Astrocyte (in vitro differentiated cells and primary cell): ENCODE measurements at regions not wholly inside any gene's neighbourhood (a gene's known extent, or its start where the extent isn't known, plus 50 kb on each side); places are given as distances from the start of the nearest gene placed in this dataset.

Source experiments
- DNase-seq: peaks from one replicate; pipeline ENCODE4 v3.0.0-alpha.2; 2010; ENCODE audit warnings: low read depth
- FAIRE-seq: peaks from 2 replicates; lab custom pipeline; 2011; peaks lifted over from hg19 to GRCh38; lab: Jason Lieb, UNC
- H2AFZ ChIP-seq: 2 replicates; pipeline ENCODE4 v1.6.0; 2012; ENCODE audit warnings: low read depth, low read length, inconsistent platforms
- H3K27ac ChIP-seq: 2 replicates; pipeline ENCODE4 v1.5.1; 2011; ENCODE audit warnings: low read depth, low read length, inconsistent platforms
- H3K27me3 ChIP-seq: 2 replicates; pipeline ENCODE4 v1.6.0; 2011; ENCODE audit warnings: low read length, inconsistent platforms; ENCODE audit not compliant: insufficient read depth
- H3K36me3 ChIP-seq: 2 replicates; pipeline ENCODE4 v1.5.1; 2011; ENCODE audit warnings: low read length, inconsistent platforms; ENCODE audit not compliant: insufficient read depth
- H3K4me1 ChIP-seq: 2 replicates; pipeline ENCODE4 v1.5.1; 2011; ENCODE audit warnings: low read length, inconsistent platforms; ENCODE audit not compliant: insufficient read depth
- H3K4me2 ChIP-seq: 2 replicates; pipeline ENCODE4 v1.6.0; 2012; ENCODE audit warnings: low read length, inconsistent platforms
- H3K4me3 ChIP-seq: 2 replicates; pipeline ENCODE4 v1.5.1; 2011; ENCODE audit warnings: low read depth, mild to moderate bottlenecking, low read length, inconsistent platforms; ENCODE audit not compliant: insufficient read depth
- H3K79me2 ChIP-seq: 2 replicates; pipeline ENCODE4 v1.6.0; 2012; ENCODE audit warnings: mild to moderate bottlenecking, low read length, inconsistent platforms; ENCODE audit not compliant: insufficient read depth
- H3K9ac ChIP-seq: 2 replicates; pipeline ENCODE4 v1.6.0; 2012; ENCODE audit warnings: mild to moderate bottlenecking, low read length, inconsistent platforms
- H3K9me3 ChIP-seq: 2 replicates; pipeline ENCODE4 v1.5.1; 2012; ENCODE audit warnings: low read depth, mild to moderate bottlenecking, low read length, inconsistent platforms; ENCODE audit not compliant: insufficient read depth
- H4K20me1 ChIP-seq: 2 replicates; pipeline ENCODE4 v1.6.0; 2012; ENCODE audit warnings: low read length, inconsistent platforms; ENCODE audit not compliant: insufficient read depth
- H3K27ac Mint-ChIP-seq: one replicate; pipeline ENCODE4 v1.8.0; 2021; ENCODE audit warnings: mild to moderate bottlenecking, mixed read lengths; ENCODE audit not compliant: unreplicated experiment
- H3K27me3 Mint-ChIP-seq: one replicate; pipeline ENCODE4 v1.8.0; 2021; ENCODE audit warnings: low read depth, mixed read lengths; ENCODE audit not compliant: unreplicated experiment
- H3K36me3 Mint-ChIP-seq: one replicate; pipeline ENCODE4 v1.8.0; 2021; ENCODE audit warnings: low read depth, mixed read lengths; ENCODE audit not compliant: unreplicated experiment
- H3K4me1 Mint-ChIP-seq: one replicate; pipeline ENCODE4 v1.8.0; 2021; ENCODE audit warnings: low read depth, mixed read lengths; ENCODE audit not compliant: unreplicated experiment
- H3K4me3 Mint-ChIP-seq: one replicate; pipeline ENCODE4 v1.8.0; 2021; ENCODE audit warnings: mild to moderate bottlenecking, moderate library complexity, mixed read lengths; ENCODE audit not compliant: unreplicated experiment
- H3K9me3 Mint-ChIP-seq: one replicate; pipeline ENCODE4 v1.8.0; 2021; ENCODE audit warnings: mild to moderate bottlenecking, mixed read lengths; ENCODE audit not compliant: unreplicated experiment
- CTCF ChIP-seq: IDR thresholded peaks from 2 replicates; pipeline ENCODE4 v1.5.1; 2011; ENCODE audit warnings: low read depth, mild to moderate bottlenecking, inconsistent platforms, low read length, moderate library complexity; ENCODE audit not compliant: insufficient read depth
- EZH2 ChIP-seq: IDR thresholded peaks from 2 replicates; pipeline ENCODE4 v1.6.1; 2012; ENCODE audit warnings: mild to moderate bottlenecking, low read length, inconsistent platforms; ENCODE audit not compliant: insufficient read depth

- H3K79me2 ChIP-seq = no peaks in the 10 kb centered on the region
- H3K9ac ChIP-seq = no peak overlapping the region
- no peak overlapping the region for H3K4me3 ChIP-seq
- peaks cover 16% of the 10 kb centered on the region for H3K27me3 ChIP-seq
- H2AFZ ChIP-seq = no peak overlapping the region
- FAIRE-seq (no peak), DNase-seq (no peak)
- Mint-ChIP-seq H3K4me1 (peaks cover 7% of the 10 kb centered on the region), H3K4me3 (no peak overlapping the region), H3K27me3 (peaks cover 48% of the 10 kb centered on the region), H3K36me3 (no peaks in the 10 kb centered on the region), H3K9me3 (no peaks in the 10 kb centered on the region), H3K27ac (no peak overlapping the region)
- no peaks in the 10 kb centered on the region for H3K36me3 ChIP-seq
- H3K27ac ChIP-seq = no peak overlapping the region
- H3K4me2 ChIP-seq = no peak overlapping the region
- no peaks in the 10 kb centered on the region for H3K4me1 ChIP-seq
- TF ChIP-seq CTCF (no peak), EZH2 (no peak)
- H3K9me3 ChIP-seq = no peaks in the 10 kb centered on the region
- H4K20me1 ChIP-seq = no peaks in the 10 kb centered on the region
These were observed 109.5 kb upstream of the PMEPA1 start for GRCh38 chr20:57819291-57819690.

GRCh38 chr20:57818418-57819181, 108.8 kb upstream of the PMEPA1 start:
- no peaks in the 10 kb centered on the region for H3K79me2 ChIP-seq
- H3K36me3 Mint-ChIP-seq = no peaks in the 10 kb centered on the region
- H3K27me3 Mint-ChIP-seq = peaks cover 49% of the 10 kb centered on the region

More at GRCh38 chr20:57818418-57819181, 108.8 kb upstream of the PMEPA1 start:
- DNase-seq = no peak
- H3K4me3 ChIP-seq = no peak overlapping the region
- H3K9me3 ChIP-seq = no peaks in the 10 kb centered on the region
- H3K36me3 ChIP-seq = no peaks in the 10 kb centered on the region
- H3K9ac ChIP-seq = no peak overlapping the region
- FAIRE-seq = no peak
- H3K4me3 Mint-ChIP-seq = no peak overlapping the region
- H3K27ac ChIP-seq = no peak overlapping the region
- H4K20me1 ChIP-seq = no peaks in the 10 kb centered on the region
- no peaks in the 10 kb centered on the region for H3K4me1 ChIP-seq
- H3K4me2 ChIP-seq = no peak overlapping the region
- H3K4me1 Mint-ChIP-seq = peaks cover 7% of the 10 kb centered on the region
- peaks cover 16% of the 10 kb centered on the region for H3K27me3 ChIP-seq
- H3K9me3 Mint-ChIP-seq = no peaks in the 10 kb centered on the region
- no peak overlapping the region for H2AFZ ChIP-seq
- no peak overlapping the region for H3K27ac Mint-ChIP-seq
- TF ChIP-seq EZH2 (no peak), CTCF (no peak)
